HG02571 (cell line): ENCODE measurements at regions not wholly inside any gene's neighbourhood (a gene's known extent, or its start where the extent isn't known, plus 50 kb on each side); places are given as distances from the start of the nearest gene placed in this dataset.
A peak's percentile ranks its signal among the peaks of the same experiment; 100 is the strongest.
"Not testable (repeated sequence)": the region's sequence is repeated elsewhere in the genome, so short reads cannot be mapped to it uniquely, and the experiment has no call there.

Source experiments
- ATAC-seq: cut with Tn5 transposase; IDR thresholded peaks from one replicate; pipeline ENCODE4 v1.9.1; 2021; ENCODE audit warnings: mild to moderate bottlenecking, moderate library complexity; ENCODE audit not compliant: unreplicated experiment

DNA sequence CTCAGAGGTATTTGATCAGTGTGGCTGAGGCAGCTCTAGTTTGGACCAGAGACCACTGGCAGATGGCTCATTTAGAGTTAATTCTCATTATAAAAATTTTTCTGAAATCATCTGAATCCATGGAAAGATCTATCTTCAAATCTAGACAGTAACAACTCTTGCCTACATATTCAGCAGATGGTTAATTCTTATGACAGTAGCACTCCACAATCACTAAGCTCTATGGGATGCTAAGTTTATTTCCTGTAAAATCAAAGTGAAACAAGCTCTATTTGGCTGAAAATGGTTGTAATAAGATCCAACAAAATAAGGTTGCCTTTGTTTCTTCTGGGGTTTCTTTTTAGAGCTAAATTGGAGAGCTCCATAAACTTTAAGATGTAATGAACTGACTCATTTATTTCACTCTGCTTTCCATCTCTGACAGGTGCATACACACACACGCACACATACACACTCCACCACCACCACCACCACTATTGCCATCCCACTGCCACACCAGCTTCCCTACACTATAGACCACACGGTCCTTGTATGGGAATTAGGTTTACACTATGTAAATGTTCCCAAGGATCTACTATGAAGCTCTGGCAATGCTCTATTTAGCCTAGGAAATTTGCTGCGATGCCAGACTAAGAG is 293.1 kb downstream of the RPAP3 start:
- no peak for ATAC-seq

DNA sequence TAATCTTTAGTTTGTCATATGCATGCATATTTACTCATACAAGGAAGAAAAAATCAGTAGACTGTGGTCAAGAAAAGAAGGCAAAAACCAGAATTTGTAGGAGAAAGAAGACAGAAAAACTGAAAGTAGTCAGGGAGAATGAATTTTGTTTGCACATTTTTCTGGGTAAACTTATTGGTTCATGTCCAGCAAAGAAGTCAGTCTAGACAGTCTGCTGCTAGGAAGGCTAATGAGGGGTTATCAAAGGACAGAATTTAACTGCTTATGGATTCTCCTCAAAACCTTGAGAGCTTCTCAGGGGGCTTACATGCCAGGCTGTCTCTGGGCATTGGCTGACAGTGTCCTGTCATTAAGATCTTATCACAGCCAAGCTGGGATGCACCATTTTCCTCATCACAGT is 293.9 kb downstream of the RPAP3 start:
- no peak for ATAC-seq

DNA sequence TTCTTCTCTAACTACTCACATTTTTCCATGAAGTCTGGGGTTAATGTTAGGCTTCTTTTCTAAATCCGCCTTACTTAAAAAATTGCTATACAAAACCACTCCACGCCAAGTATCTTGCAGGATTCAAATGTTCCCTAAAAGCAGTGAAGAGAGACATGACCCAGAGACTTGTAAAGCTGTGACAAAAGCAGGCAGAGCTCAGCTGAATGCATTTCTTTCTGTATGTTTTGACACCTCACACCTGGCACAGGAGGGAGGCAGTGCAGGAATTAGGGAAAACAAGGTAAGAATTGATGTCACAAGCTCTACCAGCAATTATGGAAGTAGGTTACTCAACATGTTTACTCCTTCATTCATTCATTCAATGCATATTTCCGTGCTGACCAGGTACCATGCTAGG is 295.0 kb downstream of the RPAP3 start:
- ATAC-seq = no peak

DNA sequence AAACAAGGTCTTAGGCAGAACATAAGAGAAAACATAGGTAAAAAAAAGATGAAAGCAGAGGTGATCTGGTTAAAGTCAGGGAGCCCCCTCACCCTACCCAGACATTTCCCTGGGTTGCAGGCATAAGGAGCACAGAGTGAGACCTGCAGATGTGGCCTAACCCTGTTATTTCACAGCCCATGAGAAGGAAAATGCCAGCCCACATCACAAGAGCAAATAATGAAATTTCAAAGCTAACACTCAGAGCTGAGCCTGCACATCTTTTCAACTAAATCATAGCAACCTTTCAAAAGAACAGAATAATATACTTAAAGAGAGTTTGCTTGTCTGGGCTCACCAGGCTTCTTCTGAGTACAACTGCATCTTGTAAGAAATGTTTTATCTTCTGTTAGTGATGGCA is 295.4 kb downstream of the RPAP3 start:
- no peak for ATAC-seq

DNA sequence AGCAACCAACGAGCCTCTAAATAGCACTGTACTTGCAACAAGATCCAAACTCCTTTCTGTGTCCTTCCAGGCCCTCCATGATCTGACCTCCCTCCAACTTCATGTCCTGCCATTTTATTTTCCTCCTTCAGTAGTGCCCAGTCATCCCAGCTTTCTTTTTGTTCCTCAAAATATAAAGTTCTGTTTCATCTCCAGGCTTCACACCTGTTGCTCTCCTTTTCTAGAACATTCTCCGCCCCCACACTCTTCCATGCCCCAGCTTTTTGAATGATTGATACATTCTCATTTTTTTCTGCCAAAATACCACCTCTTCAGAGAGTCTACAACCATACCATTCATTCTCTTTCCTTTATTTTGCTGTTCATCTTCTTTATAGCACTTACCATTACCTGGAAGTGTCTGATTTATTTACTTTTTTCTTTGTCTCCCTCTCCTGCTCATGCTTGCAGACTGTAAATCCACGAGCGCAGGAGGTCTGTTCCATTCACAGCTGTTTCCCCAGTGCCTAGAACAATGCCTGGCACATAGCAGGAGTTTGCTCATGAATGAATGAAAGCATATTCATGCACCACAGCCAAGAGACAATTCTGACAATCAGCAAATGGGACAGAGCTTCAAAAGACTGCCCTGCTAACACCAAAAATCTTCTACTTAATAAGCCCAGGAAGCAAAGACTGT is 296.4 kb downstream of the RPAP3 start:
- no peak for ATAC-seq

DNA sequence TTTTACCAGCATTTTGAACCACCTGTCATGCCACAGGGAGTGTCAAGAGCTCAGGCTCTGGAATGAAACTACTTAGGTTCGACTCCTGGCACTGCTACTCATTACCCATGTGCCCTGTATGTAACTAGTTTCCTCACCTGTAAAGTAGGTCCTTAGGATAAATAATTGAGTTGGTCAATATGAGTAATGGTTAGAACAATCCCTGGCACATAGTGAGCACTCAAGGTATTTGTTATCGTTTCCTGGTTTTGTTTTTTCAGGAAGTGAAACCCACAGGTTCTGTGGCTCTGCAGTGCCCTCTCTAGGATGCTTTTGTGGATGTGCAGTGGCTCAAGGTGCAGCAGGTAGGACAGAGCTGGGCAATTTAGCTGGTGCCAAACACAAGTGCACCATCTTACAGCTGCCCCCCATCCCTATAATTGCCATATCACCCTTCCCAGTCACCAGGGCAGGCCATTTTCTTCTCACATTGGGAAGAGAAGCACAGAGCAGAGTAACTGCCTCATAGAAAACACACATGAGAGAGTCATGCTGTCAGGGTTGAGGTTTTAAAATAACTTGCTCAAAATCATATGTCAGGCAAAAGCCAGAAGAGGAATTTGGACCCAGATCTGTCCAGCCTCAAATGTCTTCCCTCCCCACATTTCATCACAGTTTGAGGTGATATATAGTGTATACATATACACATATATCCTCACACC is 297.5 kb downstream of the RPAP3 start:
- ATAC-seq = peak; percentile 85

DNA sequence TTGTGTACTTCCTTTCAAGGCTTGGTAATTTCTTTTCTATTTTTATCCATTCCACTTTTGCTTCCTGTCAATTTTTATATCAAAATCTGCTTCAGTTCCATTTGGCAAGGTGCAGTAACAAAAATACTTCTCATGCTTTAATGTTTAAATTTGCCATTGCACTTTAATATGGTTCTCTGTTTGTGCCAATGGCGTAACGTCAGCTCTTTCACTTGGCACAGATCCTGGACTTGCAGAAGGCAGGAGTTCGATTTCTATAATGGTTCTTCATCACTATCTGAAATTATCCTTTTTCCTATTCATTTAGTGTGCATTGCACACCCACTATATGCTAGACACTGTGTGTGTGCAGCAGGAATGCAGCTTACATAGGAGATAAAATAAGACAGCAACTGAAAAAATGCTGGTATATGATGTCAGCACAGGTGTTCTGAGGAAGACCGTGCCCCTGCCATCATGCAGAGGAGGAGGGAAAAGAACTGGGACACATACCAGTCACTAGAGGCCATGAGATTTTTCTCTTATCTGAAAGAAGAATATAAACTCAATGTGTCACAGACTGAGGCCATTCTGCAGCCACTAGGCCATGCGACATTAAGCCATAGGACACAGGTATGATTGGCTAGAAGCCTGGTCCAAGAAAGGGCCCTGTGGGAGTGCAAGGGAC is 298.2 kb downstream of the RPAP3 start:
- ATAC-seq = no peak

DNA sequence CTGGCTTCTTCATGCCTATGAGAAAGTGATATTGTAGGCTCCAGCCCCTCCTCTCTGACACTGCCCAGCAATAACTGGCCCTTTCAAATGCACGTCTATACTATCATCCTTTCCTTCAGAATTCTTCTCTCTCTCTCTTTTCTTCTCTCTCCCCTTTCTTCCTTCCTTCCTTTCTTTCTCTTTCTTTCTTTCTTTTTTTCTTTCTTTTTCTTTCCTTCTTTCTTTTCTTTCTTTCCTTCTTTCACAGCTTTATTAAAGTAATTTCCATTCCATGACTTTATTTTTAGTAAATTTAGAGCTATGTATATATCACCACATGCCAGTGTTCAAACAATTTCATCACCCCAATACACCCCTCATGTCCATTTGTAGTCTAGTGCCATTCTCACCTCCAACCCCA is 302.1 kb downstream of the RPAP3 start:
- ATAC-seq = no peak

DNA sequence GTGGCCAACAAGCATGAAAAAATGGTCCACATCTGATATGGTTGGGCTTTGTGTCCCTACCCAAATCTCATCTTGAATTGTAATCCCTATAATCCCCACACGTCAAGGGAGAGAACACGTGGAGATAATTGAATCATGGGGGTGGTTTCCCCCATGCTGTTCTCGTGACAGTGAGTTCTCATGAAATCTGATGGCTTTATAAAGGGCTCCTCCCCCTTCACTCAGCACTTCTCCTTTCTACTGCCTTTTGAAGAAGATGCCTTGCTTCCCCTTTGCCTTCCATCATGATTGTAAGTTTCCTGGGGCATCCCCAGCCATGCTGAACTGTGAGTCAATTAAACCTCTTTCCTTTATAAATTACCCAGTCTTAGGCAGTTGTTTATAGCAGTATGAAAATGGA is 304.6 kb downstream of the RPAP3 start:
- ATAC-seq = not testable (repeated sequence)

DNA sequence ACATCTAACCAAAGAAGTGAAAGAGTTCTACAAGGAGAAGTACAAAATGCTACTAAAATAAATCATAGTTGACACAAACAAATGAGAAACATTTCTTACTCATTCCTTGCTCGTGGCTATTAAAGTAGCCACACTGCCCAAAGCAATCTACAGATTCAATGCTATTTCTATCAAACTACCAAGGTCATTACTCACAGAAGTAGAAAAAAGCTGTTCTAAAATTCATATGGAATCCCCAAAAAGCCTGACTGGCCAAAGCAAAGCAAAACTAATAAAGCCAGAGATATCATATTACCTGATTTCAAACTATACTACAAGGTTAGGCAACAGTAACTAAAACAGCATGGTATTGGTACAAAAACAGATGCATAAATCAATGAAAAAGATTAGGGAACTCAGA is 305.6 kb downstream of the RPAP3 start:
- ATAC-seq = no peak

DNA sequence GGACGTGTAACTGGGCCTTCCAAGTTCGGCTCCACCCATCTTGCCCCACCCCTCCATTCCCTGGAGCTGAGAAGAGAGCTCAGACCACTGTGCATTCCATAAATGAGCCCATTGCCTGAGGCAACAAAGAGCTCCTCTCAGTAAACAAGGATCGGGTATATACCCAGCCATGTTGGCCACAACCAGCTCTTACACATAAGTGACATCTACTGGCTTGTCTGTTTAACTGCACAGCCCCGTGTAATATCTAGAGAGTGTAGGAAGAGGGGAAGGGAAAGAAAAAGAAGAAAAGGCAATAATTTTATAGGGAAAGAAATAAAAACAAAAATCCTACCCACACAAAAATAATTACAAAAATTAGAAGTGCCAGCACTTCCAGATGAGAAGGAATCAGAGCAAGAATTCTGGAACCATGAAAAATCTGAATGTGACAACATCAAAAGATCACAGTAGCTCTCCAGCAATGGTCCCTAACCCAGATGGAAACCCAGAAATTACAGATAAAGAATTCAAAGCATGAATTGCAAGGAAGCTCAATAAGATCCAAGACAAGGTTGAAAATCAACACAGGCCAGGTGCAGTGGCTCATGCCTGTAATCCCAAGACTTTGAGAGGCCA is 308.1 kb downstream of the RPAP3 start:
- no peak for ATAC-seq

DNA sequence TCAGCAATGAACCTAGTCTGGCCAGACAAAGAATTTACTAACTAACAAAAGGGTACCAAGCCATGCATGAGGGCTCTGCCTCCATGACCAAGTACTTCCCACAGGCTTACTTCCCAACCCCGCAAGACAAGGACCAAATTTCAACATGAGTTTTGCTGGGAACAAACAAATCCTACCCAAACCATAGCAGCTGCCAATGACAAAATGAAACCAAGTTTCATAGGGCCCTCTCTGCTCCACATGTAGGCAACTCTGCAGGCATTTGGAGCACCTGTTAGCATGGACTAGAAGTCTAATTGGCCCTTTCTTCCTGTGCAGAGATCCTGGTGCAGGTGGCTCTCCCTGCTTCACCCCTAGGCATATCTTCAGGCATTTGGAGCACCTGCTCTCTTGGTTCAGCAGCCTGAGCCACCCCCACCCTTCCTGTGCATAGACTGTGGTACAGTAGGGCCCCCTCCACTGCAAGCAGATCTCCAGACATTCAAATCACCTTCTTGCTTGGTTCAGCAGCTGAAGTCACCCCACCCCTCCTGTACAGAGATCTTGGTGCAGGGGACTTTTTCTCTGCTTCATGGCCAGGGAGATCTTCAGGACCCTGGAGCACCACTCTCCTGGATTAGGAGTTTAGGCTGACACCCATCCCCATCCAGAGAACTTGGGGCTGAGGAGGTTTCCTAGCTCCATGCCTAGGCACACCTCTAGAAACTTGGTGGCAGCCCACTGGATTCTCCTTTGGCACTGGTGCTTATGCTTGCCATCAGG is 308.7 kb downstream of the RPAP3 start:
- ATAC-seq = no peak

DNA sequence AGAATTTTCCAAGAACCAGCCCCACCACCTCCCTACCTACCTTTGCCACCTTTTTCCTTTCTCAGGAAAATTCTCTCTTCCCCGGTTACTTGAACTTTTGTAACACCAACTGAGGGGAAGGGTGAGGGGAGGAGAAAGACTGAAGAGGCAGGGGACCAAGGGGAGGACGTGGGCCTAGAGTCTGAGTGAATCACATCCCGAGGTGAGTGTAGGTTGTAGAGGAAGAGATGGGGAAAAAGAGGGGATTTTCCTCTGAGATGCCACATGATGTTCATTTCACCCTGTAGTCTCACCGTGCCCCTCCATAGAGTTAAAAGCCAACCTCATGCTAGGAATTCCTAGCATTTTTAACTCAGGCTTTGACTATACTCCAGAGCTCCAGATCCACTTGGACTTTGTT is 311.8 kb downstream of the RPAP3 start:
- ATAC-seq = no peak

DNA sequence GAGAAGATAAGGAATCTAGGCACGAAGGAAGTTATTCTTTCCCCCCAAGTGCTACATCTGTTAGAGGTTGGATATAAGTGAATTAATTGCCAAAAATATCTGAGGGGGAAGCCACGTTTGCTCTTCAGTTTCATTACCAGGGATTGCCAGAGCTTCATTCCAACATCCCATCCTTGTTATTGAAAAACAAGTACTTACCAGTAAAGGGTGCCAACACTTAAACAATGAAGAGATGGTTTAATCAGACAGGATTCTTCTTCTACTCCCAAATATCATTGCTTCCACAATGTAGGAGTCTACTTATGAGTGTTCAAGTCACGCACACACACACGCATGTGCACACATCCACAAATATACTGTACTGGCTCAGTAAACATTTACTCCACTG is 312.4 kb downstream of the RPAP3 start:
- ATAC-seq = no peak

DNA sequence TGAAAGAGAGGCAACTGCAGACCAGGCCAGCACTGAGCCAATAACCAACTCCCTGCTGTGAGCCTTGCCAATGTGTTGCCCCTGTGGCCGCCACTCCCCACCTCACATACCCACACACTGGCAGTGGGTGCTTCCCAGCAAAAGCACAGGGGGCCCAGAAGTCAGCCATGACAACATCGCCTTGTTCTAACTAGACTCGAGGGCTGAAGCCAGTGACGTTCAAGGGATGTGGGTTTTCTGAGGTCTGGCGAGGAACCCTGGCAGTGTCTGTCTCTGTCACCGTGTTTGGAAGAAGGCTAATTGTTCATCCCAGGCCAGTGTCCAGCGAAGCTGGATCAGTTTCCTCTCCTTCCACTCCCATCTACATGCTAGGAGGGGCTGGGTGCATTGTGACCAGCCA is 311.8 kb upstream of the AMIGO2 start:
- ATAC-seq = no peak

DNA sequence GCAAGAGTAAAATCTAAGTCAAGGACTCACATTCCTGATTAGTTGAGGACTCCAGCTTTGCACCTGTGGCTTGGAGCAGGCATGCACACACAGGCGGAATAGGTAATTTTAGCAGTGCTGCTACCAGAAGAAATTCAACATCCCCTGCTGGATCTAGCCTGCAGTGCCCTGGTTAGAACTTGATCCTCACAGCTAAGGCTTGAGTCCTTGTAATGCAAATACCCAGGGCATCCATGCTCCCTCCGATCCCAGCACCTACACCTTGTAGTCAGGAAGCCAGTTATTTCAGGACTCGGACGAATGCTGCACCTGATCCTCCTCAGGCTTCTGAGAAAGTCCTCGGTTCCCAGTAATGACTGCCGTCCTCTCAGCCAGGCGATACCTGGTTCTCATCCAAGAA is 309.0 kb upstream of the AMIGO2 start:
- no peak for ATAC-seq

DNA sequence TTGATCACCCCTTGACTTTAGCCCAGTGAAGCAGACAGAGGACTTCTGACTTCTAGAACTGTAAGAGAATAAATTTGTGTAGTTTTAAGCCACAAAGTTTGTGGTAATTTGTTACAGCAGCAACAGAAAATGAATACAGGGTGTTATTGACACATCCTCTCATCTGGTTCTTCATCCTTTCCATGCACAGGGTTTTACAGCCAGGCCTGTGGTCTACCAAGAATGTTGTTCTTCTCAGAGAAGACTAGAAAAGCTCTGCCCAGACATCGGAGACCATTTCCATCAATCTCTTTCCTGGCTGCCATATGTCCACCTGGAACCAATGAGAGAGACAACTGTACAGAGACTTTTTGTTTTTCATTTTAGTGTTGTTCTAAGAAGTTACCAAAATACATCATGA is 308.2 kb upstream of the AMIGO2 start:
- ATAC-seq = no peak

DNA sequence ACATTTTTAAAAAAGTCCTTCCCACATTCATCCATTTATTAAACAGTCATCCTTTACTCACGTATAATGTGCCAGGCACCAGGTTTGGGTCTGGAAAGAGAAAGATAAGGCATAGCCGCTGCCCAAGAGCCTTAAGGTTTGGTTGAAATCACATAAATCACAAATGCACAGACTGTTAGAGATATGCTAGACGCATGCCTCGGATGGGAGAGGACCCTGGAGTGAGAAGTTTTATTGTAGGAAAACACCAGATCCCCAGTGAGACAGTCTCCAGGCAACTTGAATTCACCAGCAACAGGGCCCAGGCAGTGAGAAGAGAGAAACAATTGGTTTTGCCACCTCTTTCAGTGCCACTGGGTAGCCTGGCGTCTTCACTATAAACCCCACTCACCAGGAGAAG is 305.9 kb upstream of the AMIGO2 start:
- no peak for ATAC-seq

DNA sequence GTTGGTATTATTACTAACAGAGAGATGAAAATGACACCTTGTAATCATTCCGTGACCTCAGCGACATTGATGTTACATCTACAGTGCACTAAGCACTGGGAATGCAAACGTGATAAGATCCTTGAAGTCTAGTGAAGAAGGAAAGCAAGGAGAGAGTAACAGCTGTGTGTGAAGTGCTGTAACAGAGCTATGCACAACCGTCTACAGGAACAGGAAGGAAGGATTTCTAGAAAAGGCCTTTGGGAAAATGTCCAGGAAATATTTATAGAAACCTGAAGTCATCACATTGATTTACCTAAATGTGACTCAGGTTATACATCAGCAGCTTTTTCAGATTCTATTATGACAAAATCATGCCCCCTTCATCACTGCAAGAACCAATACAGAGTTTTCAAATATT is 304.2 kb upstream of the AMIGO2 start:
- no peak for ATAC-seq

DNA sequence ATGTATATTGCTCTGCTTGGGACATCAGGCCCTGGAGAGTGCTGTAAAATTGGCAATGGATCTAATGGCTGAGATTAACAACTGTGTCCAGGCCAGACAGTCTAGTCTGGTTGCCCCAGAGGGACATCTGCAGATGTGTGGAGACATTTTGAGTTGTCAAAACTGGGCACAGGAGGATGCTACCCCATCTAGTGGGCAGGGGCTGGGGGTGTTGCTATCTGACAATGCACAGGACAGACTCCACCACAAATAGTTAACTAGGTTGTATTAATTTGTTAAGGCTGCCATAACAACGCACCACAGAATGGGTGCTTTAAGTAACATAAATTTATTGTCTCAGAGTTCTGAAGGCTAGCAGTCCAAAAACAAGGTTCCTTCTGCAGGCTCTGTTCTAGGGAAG is 302.5 kb upstream of the AMIGO2 start:
- ATAC-seq = no peak

DNA sequence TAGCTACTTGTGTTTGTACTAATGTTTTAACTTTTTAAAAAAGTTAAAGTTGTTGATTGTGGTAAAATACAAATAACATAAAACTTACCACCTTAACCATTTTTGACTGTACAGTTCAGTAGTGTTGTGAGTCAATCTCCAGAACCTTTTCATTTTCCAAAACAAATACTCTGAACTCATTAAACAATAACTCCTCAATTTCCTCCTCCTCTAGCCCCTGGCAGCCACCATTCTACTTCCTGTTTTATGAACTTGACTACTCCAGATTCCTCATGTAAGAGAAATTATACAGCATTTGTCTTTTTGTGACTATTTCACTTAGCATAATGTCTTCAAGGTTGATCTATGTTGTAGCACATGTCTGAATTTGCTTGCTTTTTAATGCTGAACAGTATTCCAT is 299.1 kb upstream of the AMIGO2 start:
- no peak for ATAC-seq
